Stimulated activated CD4-positive, alpha-beta T cell treated with anti-CD3 and anti-CD28 coated beads, Interleukin-2, amount 100 ng/mL, for 24 hours (primary cell): ENCODE measurements at regions not wholly inside any gene's neighbourhood (a gene's known extent, or its start where the extent isn't known, plus 50 kb on each side); places are given as distances from the start of the nearest gene placed in this dataset.

Experiments
- DNase-seq, 2 donors: peaks; one replicate each; pipeline ENCODE4 v3.0.0-alpha.2; 2020

GRCh38 chr13:34340534-34340933, 522.6 kb downstream of the RFC3 start:
- DNase-seq, result no peak

- DNase-seq, result no peak
These were observed 525.5 kb downstream of the RFC3 start for GRCh38 chr13:34343413-34343940.

GRCh38 chr13:34344816-34345215, 526.9 kb downstream of the RFC3 start:
- no peak for DNase-seq

GRCh38 chr13:34345258-34345965, 527.5 kb downstream of the RFC3 start:
- DNase-seq, result no peak

- no peak for DNase-seq
These were observed 528.7 kb downstream of the RFC3 start for GRCh38 chr13:34346626-34347025.

- DNase-seq, result no peak
These were observed 530.0 kb downstream of the RFC3 start for GRCh38 chr13:34347784-34348573.

- no peak for DNase-seq
These were observed 531.3 kb downstream of the RFC3 start for GRCh38 chr13:34349091-34349722.

GRCh38 chr13:34350671-34351070, 532.7 kb downstream of the RFC3 start:
- DNase-seq, result no peak

GRCh38 chr13:34351134-34351533, 533.2 kb downstream of the RFC3 start:
- no peak for DNase-seq

GRCh38 chr13:34352958-34353357, 535.0 kb downstream of the RFC3 start:
- DNase-seq, result no peak

GRCh38 chr13:34356686-34357434, 538.9 kb downstream of the RFC3 start:
- no peak for DNase-seq

- no peak for DNase-seq
These were observed 539.7 kb downstream of the RFC3 start for GRCh38 chr13:34357435-34358232.

GRCh38 chr13:34358811-34359513, 541.0 kb downstream of the RFC3 start:
- DNase-seq, result no peak

- no peak for DNase-seq
These were observed 542.8 kb downstream of the RFC3 start for GRCh38 chr13:34360702-34361101.

GRCh38 chr13:34361560-34361959, 543.6 kb downstream of the RFC3 start:
- DNase-seq, result no peak

GRCh38 chr13:34363266-34363665, 545.3 kb downstream of the RFC3 start:
- no peak for DNase-seq

- no peak for DNase-seq
These were observed 546.7 kb downstream of the RFC3 start for GRCh38 chr13:34364633-34365032.

GRCh38 chr13:34369931-34370330, 552.0 kb downstream of the RFC3 start:
- no peak for DNase-seq

GRCh38 chr13:34371108-34371507, 553.2 kb downstream of the RFC3 start:
- DNase-seq, result no peak

- DNase-seq, result no peak
These were observed 553.9 kb downstream of the RFC3 start for GRCh38 chr13:34371645-34372395.

- no peak for DNase-seq
These were observed 554.6 kb downstream of the RFC3 start for GRCh38 chr13:34372581-34372980.
